Right lobe of liver (tissue), 4 donors: ENCODE measurements at regions not wholly inside any gene's neighbourhood (a gene's known extent, or its start where the extent isn't known, plus 50 kb on each side); places are given as distances from the start of the nearest gene placed in this dataset.

Experiments
- POLR2A ChIP-seq: fragments of 450-650 bp; IDR thresholded peaks from one replicate; pipeline ENCODE4 v1.6.1; 2017; ENCODE audit warnings: antibody characterized with exemption, mild to moderate bottlenecking
- TF ChIP-seq, protein P1 (sequence below), 4 donors: fragments of 200-600 bp in 3 of 4; fragments of 450-650 bp in 1 of 4; IDR thresholded peaks; one replicate each; pipeline versions ENCODE4 v1.5.1 to v1.8.0; 2016 to 2022; ENCODE audit warnings: antibody characterized with exemption in 4 of 4, mild to moderate bottlenecking in 2 of 4
- donor health status: DM: no; HTN: no; CAD: no.
- donor health status: DM: no; HTN: no; CAD: no.
- donor health status: DM: no; HTN: yes; CAD: no.

DNA sequence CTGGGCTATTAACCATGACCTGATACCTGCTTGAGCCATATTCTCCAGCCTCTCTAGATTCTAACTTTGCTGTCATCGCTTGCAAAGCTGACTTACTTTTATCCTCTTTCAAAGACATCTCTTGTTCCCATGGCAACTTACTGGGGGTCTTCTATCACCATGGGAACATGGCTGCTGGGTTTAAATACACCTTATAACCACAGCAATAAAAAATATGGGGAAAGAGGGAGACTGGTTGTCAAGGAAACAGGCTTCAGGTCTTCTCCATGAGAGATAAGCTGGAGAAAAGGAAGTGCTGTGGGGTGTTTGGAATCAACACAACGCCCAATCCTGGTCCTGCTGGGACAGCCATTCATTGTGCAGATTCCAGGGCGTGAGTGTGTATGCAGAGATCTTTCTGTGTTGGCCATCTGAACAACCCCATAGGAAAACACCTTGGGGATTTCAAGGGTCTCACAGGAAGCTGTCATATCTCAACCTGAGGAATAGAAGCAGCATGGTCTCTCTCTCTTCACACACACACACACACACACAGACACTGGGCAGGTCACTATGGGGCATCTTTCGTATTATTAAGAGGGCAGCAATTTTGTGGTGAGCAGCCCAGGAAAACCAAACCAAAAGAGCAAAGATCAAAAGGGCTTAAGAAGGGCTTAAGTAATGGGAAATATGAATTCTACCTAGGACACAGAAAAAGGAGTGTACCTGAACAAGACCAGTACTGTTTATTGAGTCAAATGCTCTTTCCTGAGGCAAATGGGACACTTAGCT lies 344.7 kb upstream of the NCAM1 start:
- TF ChIP-seq, protein P1, sequence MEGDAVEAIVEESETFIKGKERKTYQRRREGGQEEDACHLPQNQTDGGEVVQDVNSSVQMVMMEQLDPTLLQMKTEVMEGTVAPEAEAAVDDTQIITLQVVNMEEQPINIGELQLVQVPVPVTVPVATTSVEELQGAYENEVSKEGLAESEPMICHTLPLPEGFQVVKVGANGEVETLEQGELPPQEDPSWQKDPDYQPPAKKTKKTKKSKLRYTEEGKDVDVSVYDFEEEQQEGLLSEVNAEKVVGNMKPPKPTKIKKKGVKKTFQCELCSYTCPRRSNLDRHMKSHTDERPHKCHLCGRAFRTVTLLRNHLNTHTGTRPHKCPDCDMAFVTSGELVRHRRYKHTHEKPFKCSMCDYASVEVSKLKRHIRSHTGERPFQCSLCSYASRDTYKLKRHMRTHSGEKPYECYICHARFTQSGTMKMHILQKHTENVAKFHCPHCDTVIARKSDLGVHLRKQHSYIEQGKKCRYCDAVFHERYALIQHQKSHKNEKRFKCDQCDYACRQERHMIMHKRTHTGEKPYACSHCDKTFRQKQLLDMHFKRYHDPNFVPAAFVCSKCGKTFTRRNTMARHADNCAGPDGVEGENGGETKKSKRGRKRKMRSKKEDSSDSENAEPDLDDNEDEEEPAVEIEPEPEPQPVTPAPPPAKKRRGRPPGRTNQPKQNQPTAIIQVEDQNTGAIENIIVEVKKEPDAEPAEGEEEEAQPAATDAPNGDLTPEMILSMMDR (IDR thresholded peaks at IDR 0.05), result no peak
- no peak for TF ChIP-seq POLR2A
